Middle frontal gyrus (tissue), 1 donor: ENCODE measurements at regions not wholly inside any gene's neighbourhood (a gene's known extent, or its start where the extent isn't known, plus 50 kb on each side); places are given as distances from the start of the nearest gene placed in this dataset.

Experiments
- DNase-seq: peaks from one replicate; pipeline ENCODE4 v3.0.0-alpha.2; 2015; ENCODE audit warnings: low spot score; ENCODE audit errors: extremely low spot score

DNA sequence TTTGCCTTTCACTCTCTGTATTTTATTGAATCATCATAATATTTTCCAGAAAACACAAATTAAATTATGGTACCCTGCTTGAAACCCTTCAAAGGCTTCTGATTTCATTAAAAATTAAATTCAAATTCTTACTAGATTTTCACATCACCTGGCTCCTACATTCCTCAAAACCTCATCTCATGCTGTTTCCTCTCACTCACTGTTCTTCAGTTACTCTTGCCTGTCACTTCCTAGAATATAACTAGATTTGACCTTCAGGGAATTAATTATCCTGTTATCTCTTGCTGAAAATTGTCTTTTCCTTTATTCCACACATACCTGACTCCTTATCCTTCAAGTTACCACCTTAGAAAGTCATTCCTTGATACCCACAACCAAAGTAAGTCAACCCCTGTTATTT, 2294.7 kb downstream of the PCDH9 start:
- DNase-seq, result no peak

DNA sequence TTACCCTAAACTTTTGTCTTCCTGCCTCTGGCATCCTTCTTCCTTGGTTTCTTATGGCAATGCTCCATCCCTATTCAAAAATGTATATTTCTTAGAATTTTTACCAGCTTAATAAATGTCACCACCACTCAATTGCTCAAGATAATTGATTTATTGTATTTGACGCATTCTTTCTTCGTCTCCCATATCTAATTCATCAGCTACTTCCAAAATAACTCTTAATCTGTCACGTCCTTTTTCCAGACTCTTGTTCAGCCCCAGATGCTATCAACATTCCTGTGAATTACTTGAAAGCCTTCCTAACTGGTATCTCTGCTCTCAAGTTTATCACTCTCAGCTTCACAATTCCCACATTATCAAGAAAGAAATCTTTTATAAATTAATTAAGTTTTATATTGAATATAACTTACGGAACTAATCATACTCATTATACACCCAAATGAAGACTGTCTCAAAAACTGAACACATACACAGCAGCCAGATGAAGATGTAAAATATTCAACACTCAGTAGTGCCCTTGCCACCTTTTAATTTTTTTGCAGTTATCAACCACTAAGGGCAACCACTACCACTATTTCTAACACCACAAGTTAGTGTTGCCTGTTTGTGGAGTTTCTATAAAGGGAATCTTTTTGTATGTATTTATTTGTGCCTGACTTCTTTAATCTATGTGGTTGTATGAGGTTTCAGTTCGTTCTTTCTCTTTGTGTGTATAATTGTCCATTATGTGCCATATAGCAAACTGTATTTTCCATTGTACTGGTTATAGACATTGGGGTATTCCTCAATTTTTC, 2295.4 kb downstream of the PCDH9 start:
- no peak for DNase-seq

DNA sequence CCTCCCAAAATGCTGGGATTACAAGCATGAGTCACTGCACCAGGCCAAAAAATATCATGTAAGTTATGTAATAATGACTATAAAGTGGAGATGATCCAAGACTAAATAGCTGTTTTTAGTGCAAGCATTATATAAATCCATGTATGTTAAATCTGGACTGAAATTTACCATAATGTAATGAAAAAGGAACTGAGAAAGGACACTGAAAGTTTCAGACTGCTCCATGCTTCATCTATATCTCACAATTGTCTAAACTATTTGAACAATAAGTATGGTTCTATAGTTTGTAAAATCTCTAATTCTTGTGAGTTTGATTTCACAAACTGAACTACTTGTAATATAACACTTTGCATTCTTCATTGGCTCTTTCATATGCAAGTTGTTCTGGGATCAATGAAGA, 2299.5 kb downstream of the PCDH9 start:
- no peak for DNase-seq

DNA sequence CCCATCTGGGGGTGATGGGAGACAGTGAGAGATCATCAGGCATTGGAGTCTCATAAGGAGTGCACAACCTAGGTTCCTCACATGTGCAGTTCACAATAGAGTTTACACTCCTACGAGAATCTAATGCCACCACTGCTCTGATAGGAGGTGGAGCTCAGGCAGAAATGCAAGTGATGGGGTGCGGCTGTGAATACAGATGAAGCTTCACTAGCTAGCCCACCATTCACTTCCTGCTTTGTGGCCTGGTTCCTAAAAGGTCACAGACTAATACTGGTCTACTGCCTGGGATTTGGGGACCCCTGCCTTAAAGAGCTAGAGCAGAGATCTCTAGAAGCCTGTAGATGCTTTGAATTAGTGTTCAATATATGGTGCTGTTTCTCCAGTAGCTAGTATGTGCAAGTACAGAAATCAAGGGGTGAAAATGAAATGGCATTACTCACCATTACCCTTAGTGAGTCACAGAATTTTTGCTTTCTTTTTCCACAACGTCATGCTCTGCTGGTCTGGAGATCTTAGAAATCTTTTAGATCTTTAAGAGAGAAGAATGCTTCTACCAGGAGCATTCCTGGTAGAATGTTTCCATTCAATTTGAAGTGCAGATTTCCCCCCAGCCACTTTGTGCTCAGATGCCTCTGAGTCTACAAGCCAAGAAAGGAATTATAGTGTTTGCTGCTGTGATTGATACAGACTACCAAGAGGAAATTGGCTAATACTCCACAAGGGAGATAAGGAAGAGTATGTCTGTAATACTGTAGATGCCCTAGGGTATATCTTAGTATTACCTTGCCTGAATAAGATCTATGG, 2301.2 kb downstream of the PCDH9 start:
- no peak for DNase-seq

DNA sequence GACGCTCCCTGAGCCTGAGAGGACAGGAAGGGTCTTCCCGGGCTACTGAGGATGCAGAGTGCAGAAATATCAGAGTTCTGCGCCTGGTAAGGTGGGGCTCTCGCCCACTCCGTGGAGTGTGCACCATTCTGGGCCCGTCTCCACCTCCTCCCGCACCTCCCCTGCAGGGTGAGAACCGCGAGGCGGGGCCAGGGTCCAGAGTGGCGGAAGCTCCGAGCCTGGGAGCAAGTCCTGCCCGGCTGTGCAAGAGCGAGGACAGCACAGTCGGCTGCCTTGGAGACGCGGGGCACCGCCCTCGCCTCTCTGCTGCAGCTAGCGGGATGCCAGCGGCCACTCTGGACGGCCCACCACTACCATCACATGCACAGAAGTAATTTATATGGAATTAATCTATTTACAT, 2304.4 kb downstream of the PCDH9 start:
- no peak for DNase-seq

DNA sequence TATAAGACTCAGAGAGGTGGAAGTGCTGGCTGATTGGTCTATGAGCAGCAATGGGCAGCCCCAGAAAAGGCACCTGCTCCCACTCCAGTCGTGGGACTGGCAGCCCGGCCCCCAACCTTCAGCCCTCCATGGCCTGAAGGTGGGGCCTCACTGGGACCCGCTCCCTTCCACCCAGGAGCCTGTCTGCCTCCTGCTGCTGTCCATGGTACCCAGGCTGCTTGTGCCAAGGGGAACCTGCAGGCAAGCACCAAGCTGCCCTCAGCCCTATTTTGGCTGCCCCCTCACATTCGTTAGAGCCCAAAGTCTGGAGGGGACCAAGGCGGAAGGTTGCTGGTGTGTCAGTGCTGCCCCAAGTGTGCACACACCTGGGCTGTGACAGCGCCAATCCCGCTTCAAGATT, 2304.9 kb downstream of the PCDH9 start:
- no peak for DNase-seq

DNA sequence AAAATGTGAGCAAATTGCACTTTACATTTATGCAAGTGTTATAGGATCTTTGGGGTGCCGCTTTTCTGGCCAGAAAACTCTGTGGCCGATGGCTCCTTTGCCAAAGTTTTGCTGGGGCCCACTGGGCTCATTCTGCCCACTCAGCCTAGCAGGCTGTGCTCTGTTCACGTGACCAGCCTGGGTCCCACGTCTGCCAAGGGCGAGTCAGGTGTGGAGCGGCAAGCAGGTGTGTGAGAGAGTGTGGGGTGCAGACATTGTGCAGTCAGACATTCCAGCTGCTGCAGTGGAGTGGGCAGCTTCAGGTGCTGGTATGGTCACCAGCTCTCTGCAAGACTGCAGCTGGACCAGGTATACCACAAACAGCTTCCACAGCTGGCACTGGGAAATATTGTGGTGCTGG, 2305.7 kb downstream of the PCDH9 start:
- no peak for DNase-seq

DNA sequence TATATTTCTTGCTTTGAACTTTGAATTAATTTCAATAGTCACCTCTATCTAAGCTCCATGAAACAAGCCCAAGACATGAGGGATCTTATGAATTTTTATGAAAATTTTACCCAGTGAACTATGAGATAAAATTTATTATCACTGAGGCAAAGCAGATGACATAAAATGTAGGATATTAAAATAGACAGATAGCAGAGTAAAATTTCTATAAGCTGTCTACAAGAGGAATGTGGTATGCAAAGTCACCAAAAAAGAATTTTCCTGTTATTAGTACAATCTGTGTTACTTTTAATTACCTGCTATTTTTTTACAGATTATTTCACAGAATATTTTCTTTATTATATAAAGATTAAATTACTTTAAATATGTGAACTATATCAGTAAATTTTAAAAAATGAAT, 2312.6 kb downstream of the PCDH9 start:
- no peak for DNase-seq

DNA sequence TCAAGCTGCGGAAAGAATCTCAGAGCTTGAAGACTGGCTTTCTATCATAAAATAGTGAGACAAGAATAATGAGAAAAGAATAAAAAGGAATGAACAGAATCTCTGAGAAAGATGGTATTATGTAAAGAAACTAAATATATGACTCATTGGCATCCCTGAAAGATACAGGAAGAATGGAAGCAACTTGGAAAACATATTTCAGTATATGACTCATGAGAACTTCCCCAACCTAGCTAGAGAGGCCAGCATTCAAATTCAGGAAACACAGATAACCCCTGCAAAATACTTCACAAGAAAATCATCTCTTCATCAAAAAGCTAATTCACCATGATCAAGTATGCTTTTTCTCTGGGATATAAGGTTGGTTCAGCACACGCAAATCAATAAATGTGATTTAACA, 2318.0 kb downstream of the PCDH9 start:
- no peak for DNase-seq

DNA sequence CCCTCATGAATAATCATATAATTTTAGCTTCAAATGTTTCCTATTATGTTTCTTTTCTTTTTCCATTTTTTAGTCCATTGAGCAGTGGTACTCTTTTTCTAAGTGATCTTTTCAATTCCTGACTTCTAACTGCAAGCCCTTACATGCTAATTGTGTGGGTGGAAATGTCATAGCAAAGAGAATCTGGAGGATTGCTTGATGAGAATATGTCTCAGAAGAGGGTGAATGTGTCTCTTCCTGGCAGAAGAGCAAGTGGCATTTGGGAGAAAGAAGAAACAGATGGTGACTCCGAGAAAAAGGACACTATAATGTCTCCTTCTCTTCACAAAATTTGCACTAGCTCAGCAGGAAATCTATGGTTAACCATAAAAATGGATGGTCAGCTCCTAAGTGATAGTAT, 2320.0 kb downstream of the PCDH9 start:
- no peak for DNase-seq

DNA sequence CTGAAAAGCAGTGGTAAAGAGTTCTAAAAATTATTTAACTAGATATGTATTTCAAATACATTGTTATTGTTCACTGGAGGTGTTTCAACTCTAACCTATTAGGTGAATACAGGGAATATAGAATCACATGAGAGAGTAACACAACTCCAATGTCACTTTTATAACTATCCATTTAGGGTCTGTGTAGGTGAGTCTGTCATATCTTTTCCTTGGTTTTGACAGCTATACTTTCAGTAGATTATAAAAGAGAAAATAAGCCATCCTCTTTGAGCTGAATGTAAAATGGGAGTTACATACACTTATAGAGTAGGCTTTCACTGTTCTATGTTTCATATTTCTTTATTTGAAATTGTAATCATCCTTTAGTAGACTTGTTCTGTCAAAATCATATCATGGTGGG, 2321.0 kb downstream of the PCDH9 start:
- DNase-seq, result no peak

DNA sequence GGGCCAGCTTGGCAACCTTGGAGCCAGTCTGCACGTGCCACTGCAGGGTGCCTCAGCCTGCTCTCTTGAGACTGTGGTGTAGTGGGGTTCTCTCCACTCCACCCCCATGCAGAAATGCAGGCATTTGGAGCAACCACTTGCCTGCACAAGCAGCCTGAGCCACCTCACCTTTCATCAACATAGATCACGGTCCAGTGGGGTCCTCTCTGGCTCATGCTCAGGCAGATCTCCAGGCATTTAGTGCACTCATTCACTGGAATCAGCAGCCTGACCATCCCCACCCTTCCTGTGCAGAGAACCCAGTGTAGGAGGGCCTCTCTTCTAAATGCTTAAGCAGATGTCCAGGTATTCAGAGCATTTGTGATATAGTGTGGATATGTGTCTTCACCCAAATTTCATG, 2330.1 kb downstream of the PCDH9 start:
- DNase-seq, result no peak

DNA sequence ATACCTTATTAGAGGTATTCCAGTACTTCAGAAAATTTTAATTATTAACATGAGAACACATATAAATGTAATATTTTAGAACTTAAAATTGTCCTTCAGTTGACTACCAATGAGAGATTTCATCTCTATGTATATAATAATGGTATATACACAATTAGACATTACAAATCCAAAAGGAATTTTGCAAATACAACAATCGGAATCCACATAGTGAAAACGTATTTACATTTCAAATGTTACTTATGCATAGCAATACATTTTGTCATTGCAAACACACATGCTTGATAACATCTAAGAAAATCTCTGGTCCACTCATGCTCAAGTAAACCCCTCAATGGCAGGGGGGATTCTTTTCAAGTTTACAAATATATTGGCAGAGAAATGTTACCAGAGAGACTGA, 2345.2 kb downstream of the PCDH9 start:
- DNase-seq, result no peak

DNA sequence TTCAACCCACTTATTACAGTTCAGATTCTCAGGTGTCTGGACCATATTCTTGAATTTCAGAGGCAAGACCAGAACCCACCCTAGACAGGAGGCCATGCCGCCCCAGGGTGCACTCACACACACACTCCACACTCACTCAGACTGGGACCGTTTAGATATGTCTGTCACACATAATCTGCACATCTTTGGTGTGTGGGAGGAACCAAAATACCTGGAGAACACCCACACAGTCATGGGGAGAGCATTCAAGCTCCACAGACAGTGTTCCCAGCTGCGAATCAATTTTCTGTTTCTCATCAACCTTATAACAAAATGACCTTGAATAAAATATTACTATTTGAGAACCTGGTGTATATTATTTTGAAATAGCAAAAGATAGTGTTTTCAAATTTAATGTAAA, 2353.0 kb downstream of the PCDH9 start:
- no peak for DNase-seq

DNA sequence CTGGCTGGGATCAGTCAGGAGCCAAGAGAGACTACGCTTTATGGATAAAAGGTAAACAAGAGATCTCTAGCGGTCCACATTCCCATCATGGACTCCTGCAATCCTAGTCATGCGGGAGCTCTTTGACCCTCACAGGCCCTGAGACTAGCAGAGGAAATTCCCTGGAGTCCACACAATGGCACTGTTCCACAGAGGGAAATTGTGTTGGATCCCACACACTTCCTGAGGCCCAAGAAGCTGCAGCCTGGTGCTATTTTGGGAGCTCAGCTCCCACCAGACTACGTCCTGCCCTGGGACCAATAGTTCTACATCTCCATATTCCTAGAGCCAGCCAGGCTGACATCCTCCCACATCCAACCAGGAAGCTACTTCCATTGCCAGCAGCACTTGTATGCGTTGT, 2358.4 kb downstream of the PCDH9 start:
- DNase-seq, result no peak

DNA sequence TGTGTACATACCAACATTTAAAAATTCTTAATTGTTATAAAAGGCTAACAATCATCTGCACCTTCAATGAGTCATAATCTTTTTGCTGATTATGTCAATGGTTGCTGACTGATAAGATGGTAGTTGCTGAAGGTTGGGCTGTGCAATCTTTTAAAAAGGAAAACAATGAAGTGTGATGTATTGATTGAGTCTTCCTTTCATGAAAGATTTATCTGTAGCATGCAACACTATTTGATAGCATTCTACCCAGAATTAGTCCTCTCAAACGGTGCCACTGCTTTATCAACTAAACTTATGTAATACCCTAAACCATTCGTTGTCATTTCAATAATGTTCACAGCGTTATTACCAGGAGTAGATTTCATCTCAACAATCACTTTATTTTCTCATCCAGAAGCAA, 2360.6 kb downstream of the PCDH9 start:
- no peak for DNase-seq

DNA sequence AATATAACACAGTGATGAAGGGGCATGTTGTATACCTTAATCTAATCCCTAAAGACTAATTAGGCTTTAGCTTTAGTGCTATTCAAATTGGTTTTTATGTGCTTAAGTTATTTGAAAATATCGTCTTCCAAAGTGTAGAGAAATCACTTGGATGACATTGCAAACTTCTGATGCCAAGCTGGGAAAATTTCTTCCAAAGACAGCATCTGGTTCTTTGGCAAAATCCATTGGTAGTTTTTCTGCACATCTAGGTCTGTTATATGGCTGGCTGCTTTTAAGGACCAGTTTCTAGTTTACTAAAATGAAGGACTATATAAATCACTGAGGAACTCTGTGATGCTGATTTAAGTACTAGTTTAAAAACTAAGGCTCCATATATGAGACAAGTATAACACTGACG, 2362.3 kb downstream of the PCDH9 start:
- DNase-seq, result no peak

DNA sequence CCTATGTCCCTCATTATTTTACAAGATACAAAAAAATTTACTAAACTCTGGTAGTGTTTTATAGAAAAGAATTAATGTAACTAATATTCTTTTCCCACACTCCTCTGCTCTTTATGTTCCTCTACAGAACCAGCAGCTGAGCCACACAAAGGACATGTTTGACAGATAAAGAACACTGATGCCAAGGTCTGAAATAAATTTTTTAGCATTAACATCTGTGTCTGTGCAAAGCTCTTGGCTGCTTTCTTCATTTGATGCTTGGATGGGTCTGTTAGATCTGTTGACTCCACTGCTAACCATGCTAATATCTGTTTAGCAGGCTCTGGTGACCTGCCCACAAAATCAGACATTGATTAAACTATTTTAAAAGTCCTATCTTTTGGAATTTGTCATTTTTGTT, 2363.8 kb downstream of the PCDH9 start:
- DNase-seq, result no peak

DNA sequence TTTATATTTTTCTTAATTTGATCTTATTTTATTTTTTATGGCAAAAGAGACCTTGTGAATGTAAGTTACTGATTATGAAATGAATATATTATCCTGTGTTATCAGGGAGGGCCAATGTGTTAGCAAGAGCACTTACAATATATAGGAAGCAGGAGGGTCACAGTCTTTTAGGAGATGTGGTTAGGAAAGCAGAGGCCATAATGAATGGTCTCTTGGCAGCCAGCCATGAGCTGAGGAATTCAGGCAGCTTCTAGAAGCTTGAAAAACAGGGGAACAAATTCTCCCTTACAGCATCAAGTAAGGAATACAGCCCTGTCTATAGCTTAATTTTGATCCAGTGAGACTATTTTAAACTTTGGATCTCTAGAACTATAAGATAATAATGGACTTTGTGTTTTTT, 2374.6 kb downstream of the PCDH9 start:
- DNase-seq, result no peak

DNA sequence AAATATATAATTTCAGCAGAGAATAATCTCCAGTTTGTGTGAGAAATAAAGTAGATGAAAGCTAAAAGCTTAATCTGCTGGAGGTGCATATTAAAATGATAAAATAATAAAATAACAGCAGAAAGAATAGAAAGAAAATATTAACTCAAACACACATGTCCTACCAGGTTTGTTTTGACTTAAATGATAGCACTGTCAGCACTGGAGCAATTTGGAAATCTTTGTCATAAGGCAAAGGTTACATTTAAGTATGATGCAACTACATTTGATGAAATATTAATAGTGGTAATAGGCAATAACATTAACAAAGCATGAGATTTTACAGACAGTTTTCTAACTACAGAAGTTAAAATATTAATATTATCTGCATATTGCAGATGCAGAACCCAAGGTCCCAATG, 2380.1 kb downstream of the PCDH9 start:
- DNase-seq, result no peak

DNA sequence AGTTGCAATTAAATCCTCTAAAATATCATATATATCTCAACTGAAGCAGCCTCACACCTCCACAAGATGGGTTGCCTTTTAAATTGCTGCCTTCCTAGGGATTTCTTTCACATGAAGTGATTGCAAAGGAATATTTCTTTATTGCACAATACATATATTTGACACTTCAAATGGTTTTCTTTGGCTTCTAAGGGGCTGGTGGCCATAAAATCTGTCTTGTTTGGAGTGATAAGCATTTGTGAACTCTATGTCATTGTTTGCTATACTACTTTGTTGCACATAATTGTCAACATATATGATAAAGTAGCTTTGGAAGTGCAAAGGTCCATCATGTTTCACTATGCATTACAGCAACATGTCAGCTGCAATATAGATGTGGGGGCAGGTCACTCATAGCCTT, 2380.9 kb downstream of the PCDH9 start:
- DNase-seq, result no peak

DNA sequence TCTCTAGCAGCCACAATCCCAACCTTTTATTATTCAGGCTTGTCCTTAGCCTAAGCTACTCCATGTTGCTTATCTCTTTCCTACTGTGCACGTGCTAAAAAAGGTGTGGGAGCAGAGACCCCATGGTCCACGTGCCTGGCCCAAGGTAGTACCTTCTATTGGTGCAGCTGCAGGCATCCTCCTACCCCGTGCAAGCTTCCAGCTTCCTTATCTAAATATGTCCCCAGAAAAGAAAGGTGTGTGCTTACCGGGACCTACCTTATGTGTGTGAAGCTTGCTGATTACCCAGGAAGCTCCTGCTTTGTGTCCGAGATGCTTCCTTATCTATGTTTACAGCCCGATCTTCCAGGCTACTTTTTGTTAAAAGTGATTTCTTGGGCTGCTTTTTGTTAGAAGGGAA, 2382.4 kb downstream of the PCDH9 start:
- DNase-seq, result no peak

DNA sequence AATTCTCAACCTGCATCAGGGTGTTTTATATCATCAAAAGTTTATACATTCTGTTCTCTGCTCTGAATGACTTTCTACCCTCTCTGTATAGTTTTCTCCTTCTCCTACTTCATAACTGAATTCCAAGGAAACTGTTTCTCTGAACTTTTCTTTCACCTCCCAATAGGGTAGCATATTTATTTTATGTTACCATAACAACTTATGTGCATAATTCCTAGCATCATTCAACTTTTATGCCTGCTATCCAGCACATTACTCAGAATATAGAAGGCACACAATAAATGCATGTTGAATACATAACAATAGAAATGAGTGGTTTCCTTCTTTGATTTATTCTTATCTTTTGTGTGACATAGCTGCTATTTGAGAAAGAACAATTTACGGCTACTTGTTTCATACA, 2385.0 kb downstream of the PCDH9 start:
- no peak for DNase-seq
